ENCODE measurements at regions not wholly inside any gene's neighbourhood (a gene's known extent, or its start where the extent isn't known, plus 50 kb on each side); places are given as distances from the start of the nearest gene placed in this dataset.
"Not testable (repeated sequence)": the region's sequence is repeated elsewhere in the genome, so short reads cannot be mapped to it uniquely, and the experiment has no call there.

DNA sequence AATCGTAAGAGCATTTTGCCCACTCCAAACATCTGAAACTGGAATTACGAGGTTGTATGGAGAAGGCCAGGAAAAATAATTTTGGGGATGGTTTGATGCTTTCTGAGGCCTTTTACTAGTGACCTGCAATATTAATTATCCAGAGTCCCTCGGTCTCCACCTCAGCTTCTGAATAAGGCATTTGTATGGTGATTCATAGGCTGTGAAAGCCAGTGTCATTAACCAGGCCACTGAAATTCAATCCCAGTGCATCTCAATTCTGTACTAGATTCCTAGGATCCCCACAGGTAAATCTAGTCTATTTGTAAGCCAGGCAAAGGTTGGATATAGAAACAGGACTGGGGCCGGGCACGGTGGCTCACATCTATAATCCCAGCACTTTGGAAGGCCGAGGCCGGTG lies 135.4 kb upstream of the RBPJ start:
- DNase-seq: no peak

- DNase-seq: no peak
Measured at GRCh38 chr4:26191353-26191752, 129.5 kb upstream of the RBPJ start.

DNA sequence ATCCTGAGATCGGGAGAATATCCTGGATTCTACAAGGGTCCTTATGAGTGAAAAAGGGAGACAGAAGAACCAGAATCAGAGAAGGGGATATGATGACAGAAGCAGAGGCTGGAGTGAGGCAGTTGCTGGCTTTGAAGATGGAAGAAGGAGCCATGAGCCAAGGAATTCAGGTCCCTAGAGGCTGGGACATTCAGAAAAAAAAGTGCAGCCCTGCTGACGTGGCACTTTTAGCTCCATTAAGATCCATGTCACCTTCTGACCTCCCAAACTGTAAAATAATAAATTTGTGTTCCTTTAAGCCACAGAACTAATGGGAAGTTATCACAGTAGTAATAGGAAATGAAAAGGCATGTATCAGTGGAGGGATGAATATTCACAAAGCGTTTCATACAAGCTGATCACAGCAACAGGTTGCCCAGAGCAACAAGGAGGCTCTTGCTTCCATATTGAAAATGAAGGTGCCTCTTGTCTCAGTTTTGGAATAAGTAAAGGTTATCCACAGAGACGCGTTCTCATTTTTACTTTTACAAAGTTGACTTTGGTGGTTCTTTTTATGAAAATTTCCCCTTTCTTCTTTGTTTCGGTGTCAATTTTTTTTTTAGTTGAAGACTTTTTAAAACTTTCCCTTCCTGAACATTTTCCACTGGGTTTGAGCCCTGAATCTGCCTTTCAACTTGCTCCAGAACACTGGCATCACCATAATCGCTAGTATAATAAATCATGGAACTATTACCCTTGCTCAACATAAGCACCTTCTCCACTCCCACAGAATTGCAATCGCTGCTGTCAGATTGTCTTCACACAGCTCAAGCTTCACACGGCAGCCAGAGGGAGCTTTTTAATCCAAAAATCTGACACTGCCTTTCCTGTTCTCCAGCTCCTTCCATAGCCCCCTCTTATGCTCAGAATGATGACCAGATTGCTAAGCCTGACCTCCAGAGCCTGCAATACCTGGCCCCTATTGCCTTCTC lies 127.6 kb upstream of the RBPJ start:
- DNase-seq: no peak

GRCh38 chr4:26194764-26195163 lies 126.0 kb upstream of the RBPJ start:
- no peak for DNase-seq

DNA sequence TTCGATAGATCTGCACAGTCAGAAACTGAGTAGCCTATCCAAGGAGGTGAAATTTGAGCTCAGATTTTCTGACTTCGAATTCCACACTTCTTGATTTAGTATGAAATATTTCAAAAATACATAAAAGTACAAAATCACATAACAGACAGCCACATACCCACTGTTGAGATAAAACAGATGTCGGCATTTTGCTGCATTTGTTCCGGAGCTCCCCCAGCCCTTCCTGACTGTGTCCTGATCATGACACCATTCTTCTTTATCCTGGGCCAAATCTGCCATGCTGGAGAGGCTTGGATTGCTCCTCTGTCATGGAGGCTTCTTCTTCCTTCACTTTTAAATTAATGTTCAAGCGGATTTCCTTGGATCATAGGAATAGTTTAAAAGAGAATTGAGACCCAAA lies 124.2 kb upstream of the RBPJ start:
- DNase-seq: no peak

GRCh38 chr4:26197018-26197779 lies 123.6 kb upstream of the RBPJ start:
- DNase-seq: peak; percentile 79

GRCh38 chr4:26198931-26199330 lies 121.9 kb upstream of the RBPJ start:
- not testable (repeated sequence) for DNase-seq

DNA sequence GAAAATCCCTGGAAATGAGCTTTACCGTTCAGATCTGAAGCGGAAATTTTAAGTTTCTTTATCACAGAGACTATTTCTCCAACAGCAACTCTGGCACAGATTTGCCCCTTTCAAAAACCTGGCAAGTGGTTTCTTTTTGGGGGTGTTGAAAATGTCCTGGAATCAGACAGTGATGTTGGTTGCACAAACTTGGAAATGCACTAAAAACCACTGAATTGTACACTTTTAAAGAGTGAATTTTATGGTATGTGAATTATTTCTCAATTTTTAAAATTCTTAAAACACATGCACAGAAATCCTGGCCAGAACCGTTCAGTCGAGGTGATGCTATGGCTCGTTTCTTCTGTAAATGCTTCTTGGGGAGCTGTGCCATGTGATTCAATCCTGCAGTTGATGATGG lies 121.2 kb upstream of the RBPJ start:
- no peak for DNase-seq

DNA sequence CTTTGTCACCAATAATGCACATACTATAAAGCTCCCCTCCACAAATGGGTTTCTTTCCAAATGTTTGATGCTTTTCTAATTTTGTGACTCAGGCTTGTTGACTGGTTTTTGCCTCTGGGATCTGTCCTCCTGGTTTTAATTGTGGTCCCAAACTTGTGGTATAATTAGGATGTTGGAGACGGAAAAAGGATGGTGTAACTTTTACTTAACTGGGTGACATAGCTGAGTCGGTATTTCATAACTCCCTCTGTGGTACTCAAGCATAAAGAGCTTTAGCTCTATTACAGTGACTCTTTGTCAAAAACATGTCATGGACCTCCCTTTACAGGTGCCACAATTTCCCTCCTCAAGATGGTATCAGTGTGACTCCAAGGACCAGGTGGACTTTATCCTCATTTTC lies 119.7 kb upstream of the RBPJ start:
- no peak for DNase-seq

DNA sequence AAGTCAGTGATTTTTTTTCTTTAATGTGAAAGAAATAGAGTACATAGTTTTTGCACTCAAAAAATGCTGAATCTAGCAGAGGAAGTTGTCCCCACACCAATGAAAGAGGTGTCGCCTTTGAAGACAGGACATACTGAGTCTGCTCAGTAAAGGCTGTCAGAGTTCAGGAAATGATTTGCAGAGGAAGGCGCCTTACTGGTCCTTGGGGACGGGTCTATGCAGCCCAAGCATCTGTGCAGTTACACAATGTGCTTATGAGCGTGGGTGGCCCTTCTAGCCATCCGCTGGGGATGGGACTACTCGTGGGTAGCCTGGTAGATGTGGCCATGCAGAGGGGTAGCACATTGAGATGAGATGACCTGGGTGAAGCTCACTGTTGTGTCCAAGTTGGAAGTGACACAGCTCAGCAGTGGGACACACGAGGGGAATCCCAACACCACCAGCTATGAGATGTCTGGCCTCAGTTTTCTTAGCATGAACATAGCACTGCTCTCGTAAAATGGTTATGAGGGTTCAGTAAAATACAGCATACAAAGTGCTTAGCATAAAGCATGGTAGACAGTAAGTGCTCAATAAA lies 116.5 kb upstream of the RBPJ start:
- peak; percentile 48 for DNase-seq

- DNase-seq: no peak
Measured at GRCh38 chr4:26204911-26205370, 115.9 kb upstream of the RBPJ start.

- no peak for DNase-seq
Measured at GRCh38 chr4:26206339-26206738, 114.5 kb upstream of the RBPJ start.

DNA sequence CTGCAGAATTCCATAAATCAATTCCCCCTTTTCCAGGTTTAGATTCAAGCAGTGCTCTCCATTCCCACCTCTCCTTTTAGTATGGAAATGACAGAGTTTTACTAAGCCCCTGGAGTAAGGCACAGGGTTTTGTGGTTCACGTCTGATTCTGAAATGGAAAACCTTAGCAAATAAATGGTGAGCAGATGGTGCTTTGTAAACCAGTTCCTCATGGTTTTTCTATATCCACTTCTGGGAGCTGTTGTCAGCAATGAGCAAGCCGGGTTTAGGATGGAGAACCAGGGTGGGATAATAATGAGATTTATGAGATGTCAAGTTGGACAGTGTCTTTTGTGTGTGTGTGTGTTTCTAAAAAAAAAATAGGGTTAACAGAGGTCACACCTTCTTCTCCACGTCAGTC lies 113.8 kb upstream of the RBPJ start:
- no peak for DNase-seq

DNA sequence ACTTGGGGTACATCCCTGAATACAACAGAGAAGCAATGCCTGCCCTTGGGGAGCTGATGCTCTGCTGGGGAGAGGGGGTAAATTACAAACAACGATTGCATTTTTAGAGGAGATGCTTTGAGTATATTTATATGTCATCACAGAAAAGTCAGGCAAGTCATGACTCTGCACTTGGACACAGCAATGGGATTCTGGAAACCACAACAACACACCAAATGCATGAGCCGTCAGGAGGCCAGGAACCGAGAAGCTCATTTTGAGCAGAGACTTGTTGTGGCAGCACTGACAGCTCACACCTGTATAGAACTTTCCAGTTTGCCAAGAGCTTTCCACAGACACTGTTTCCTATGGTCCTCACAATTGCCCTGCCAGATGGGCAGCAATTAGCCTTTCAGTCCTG lies 113.2 kb upstream of the RBPJ start:
- no peak for DNase-seq

DNA sequence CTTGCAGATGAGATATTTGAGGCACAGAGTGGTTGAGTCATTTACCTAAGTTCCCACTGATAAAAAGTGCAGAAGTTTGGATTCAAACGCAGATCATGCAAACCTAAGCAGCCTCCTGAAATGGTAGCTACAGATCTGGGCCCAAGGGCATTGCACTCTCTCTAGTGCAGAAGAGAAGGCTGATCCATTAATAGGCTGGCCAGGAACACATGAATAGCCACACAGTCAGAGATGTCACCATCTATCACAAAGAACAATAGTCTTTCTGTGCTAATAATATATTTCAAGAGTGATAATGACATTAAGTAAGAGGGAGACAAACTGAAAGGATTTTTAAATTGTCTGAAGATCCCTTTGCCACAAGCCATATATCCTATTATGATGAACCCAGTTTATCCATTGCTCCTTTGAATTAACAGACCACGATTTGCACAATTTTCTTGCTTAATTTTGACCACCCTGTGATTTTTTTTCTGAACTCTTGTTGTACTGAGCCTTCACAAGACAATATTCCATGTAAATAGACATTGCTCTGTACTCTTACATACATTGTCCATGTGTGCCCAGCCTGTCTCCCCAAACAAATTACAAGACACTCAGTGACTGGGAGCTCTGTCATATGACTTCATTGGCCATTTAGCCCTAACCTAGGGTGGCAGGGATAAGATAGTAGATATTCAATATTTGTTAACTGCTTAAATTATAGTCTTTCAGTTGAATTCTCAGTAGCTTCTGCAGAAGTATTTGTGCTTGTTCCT lies 112.4 kb upstream of the RBPJ start:
- no peak for DNase-seq

DNA sequence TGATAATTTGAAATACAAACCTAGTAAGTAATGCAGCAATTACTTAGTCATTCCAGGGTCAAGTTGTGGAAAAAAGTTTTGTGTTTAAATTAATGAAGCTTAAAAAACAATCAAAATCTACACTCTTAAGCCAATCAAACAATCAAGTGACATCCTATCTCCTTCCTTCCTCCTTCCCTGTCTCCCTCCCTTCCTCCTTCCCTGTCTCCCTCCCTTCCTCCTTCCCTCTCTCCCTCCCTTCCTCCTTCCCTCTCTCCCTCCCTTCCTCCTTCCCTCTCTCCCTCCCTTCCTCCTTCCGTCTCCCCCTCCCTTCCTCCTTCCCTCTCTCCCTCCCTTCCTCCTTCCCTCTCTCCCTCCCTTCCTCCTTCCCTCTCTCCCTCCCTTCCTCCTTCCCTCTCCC lies 111.4 kb upstream of the RBPJ start:
- DNase-seq: not testable (repeated sequence)

DNA sequence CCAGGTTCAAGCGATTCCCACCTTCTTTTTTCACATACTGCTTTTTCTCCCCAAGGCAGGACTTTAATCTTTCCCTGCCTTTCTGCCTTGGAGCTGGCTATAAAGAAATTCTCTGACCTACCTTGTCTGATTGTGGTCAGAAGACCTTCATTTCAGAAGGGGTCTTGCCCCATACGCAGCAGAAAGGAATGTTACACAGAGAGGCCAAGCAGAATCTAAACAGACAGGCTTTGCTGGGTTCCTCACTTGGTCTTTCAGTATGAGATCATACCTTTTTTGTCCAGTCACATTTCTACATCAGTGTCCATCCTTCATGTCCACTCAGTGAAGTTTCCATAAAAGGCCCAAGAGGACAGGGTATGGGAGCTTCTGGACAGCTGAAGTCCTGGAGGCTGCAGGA lies 108.3 kb upstream of the RBPJ start:
- DNase-seq: no peak

DNA sequence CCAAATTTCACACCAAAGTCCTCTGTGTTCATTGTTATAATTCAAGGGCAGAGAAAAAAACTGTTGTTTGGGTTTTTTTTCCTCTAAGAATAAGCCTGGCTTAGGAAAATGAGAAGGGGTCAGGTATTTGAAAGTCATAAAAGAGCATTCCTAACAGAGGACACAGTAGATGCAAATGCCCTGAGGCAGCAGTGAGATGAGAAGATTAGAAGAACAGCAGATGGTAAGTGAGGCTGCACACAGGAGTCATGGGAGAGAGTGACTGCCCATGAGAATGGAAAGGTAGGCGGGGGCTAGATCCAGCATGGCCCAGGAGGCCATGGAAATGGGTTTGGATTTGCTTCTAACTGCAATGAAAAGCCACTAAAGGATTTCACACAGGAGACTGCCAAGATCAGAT lies 107.5 kb upstream of the RBPJ start:
- DNase-seq: no peak

- no peak for DNase-seq
Measured at GRCh38 chr4:26214994-26215393, 105.8 kb upstream of the RBPJ start.

- no peak for DNase-seq
Measured at GRCh38 chr4:26215725-26216124, 105.1 kb upstream of the RBPJ start.

DNA sequence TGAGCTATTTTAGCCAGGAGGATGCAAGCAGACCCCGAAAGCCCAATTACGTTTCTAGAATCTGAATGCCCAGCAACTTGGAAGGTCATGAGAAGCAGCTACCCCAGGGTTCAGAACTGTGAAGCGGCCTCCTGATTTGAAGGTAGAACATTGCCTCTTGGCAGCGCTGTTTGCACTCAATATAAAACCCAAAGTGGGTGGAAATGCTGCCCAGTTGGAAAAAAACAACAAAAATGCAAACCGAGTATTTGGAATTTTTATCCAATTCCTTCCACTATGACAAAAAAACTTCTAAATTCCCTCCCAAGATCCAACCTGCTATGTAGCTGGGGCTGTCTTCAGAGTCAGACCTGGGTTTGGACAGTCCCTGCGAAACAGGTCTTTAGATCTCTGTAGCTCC lies 103.3 kb upstream of the RBPJ start:
- DNase-seq: no peak

GRCh38 chr4:26217961-26218676 lies 102.7 kb upstream of the RBPJ start:
- peak; percentile 21 for DNase-seq
